B cell (primary cell): ENCODE measurements at regions not wholly inside any gene's neighbourhood (a gene's known extent, or its start where the extent isn't known, plus 50 kb on each side); places are given as distances from the start of the nearest gene placed in this dataset.

Experiments
- CTCF ChIP-seq: fragments of 200-600 bp; IDR thresholded peaks from one replicate; pipeline ENCODE4 v1.8.0; 2022; ENCODE audit warnings: antibody characterized with exemption, mild to moderate bottlenecking
- EZH2 ChIP-seq: IDR thresholded peaks from 2 replicates; pipeline ENCODE4 v1.6.1; 2012; ENCODE audit warnings: borderline replicate concordance, low read depth, mild to moderate bottlenecking, moderate library complexity, low read length; ENCODE audit not compliant: insufficient read depth, poor library complexity, severe bottlenecking

- TF ChIP-seq CTCF (no peak), EZH2 (no peak)
Observed at GRCh38 chr7:83808982-83809381, 160.0 kb upstream of the SEMA3E start.
